ENCODE measurements at regions not wholly inside any gene's neighbourhood (a gene's known extent, or its start where the extent isn't known, plus 50 kb on each side); places are given as distances from the start of the nearest gene placed in this dataset.

- Histone ChIP-seq H3K4me3 (ENCODE audit: low read depth, low read length) (no peak overlapping the region), H3K27ac (no peak overlapping the region), H3K27me3 (replicated peaks) (no peaks in the 10 kb centered on the region), H3K36me3 (replicated peaks) (no peaks in the 10 kb centered on the region)
- TF ChIP-seq CTCF (IDR thresholded peaks at IDR 0.05; ENCODE audit: low read depth, low read length, missing control alignments), result no peak
- no peak for DNase-seq
- in situ Hi-C loops (cut with HindIII; ENCODE audit: low pct_ligation_motif_present, low sequenced_read_pairs), result no loop called here
Measured at GRCh38 chr18:2316751-2317696, 254.3 kb downstream of the METTL4 start.

- TF ChIP-seq CTCF (IDR thresholded peaks at IDR 0.05; ENCODE audit: low read depth, low read length, missing control alignments), result no peak
- in situ Hi-C loops (cut with HindIII; ENCODE audit: low pct_ligation_motif_present, low sequenced_read_pairs), result no loop called here
- Histone ChIP-seq H3K27ac (no peak overlapping the region), H3K27me3 (replicated peaks) (no peaks in the 10 kb centered on the region), H3K36me3 (replicated peaks) (no peaks in the 10 kb centered on the region), H3K4me3 (ENCODE audit: low read depth, low read length) (no peak overlapping the region)
- DNase-seq, result no peak
Measured at GRCh38 chr18:2324459-2324858, 246.8 kb downstream of the METTL4 start.

DNA sequence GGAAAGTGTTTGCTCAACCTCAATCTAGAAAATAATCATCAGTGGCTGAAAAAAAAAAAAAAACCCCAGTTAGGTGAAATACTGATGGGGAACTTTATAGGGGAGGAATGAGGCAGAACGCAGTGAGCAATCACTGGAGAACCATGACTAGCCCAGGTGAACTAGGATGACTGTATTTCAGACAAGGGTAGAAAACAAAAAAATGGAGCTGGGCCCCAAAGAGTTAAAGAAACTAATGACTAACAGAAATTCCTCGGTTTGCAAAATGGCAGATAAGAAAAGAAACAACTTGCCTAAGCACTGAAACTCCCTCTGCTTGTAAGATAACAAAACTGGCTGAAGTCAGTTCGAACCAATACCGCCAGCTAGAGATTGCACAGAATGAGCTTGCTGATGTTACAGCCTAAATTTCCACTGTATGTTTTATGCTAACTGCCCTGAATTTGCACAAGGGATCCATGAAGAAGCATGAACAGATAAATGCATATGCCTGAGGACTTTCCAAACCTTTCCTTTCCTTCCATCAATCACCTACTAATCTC, 245.9 kb downstream of the METTL4 start:
- Histone ChIP-seq H3K4me3 (ENCODE audit: low read depth, low read length) (no peak overlapping the region), H3K36me3 (replicated peaks) (no peaks in the 10 kb centered on the region), H3K27ac (peak overlapping the region; percentile 38), H3K27me3 (replicated peaks) (no peaks in the 10 kb centered on the region)
- in situ Hi-C loops (cut with HindIII; ENCODE audit: low pct_ligation_motif_present, low sequenced_read_pairs), result no loop called here
- no peak for TF ChIP-seq CTCF (IDR thresholded peaks at IDR 0.05; ENCODE audit: low read depth, low read length, missing control alignments)
- DNase-seq, result peak; percentile 75

DNA sequence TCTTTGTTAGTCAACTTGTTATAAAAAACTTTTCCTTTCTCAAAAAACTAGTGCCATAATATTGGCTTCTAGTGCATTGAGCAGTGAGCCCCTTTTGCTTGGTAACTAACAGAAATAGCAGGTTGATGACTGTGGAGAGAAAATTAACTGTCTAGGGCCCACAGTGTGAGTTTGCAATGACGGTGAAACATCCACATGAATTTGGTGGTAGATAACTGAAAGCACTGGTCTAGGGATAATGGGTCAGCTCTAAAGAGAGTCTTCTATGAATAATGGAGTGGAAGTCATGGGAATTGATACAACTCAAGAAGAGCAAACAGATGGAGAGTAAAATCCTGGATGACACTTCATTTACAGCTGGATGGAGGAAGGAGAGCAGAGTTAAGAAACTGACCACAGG, 245.4 kb downstream of the METTL4 start:
- Histone ChIP-seq H3K27me3 (replicated peaks) (no peaks in the 10 kb centered on the region), H3K27ac (peak overlapping the region; percentile 38), H3K4me3 (ENCODE audit: low read depth, low read length) (no peak overlapping the region), H3K36me3 (replicated peaks) (no peaks in the 10 kb centered on the region)
- in situ Hi-C loops (cut with HindIII; ENCODE audit: low pct_ligation_motif_present, low sequenced_read_pairs), result no loop called here
- TF ChIP-seq CTCF (IDR thresholded peaks at IDR 0.05; ENCODE audit: low read depth, low read length, missing control alignments), result no peak
- DNase-seq, result no peak

GRCh38 chr18:2326999-2327398, 244.3 kb downstream of the METTL4 start:
- DNase-seq, result no peak
- no peaks in the 10 kb centered on the region for H3K27me3 ChIP-seq (replicated peaks)
- in situ Hi-C loops (cut with HindIII; ENCODE audit: low pct_ligation_motif_present, low sequenced_read_pairs), result no loop called here
- no peak overlapping the region for H3K27ac ChIP-seq
- H3K36me3 ChIP-seq (replicated peaks), result no peaks in the 10 kb centered on the region
- no peak for TF ChIP-seq CTCF (IDR thresholded peaks at IDR 0.05; ENCODE audit: low read depth, low read length, missing control alignments)
- no peak overlapping the region for H3K4me3 ChIP-seq (ENCODE audit: low read depth, low read length)
